DMS 273 (cell line): ENCODE measurements at regions not wholly inside any gene's neighbourhood (a gene's known extent, or its start where the extent isn't known, plus 50 kb on each side); places are given as distances from the start of the nearest gene placed in this dataset.

Experiments
- DNase-seq: peaks from one replicate; lab custom pipeline; 2025; ENCODE audit not compliant: unreplicated experiment; lab: John Stamatoyannopoulos, UW

DNA sequence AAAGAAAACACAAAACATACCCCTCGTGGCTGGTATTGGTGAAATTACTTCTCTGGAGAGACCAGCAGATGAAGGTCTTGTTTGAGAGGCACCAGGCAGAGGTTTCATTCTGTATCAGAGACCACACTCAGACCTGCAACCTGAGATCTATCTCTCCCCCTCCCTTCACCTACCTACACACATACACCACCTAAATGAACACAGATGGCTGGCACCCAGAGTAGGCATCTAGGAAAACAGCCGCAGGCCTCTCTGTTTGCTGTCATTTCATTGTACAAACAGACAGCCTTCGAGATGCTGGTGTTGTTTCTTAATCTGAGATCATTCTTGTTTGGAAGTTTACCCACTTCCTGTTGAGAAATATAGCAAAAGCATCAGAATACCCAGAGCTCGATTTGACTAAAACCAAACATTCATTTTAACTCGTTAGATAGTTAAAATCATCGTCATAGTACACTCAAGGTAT lies 173.9 kb upstream of the SLC25A13 start:
- no peak for DNase-seq

- DNase-seq = no peak
Measured at GRCh38 chr7:96486681-96487080, 164.8 kb upstream of the SLC25A13 start.

- DNase-seq = no peak
Measured at GRCh38 chr7:96484845-96485244, 162.9 kb upstream of the SLC25A13 start.

DNA sequence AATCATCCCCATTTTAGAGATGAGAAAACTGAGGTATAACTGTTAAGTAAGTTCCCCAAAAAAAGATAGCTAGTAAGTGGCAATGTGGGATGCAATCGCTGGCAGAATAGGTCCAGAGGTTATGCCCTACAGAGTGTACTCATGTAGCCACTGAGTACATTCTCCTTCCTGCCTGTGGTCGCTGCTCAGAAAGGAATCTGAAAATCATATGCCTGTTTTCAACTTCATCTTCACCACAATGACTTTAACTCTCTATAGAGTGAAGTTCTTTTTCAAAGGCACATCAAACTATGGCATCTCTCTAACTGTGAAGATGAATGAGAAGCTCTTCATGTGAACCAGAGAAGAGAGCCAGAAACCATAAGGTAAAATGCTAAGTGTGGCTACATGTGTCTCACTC lies 162.2 kb upstream of the SLC25A13 start:
- no peak for DNase-seq

DNA sequence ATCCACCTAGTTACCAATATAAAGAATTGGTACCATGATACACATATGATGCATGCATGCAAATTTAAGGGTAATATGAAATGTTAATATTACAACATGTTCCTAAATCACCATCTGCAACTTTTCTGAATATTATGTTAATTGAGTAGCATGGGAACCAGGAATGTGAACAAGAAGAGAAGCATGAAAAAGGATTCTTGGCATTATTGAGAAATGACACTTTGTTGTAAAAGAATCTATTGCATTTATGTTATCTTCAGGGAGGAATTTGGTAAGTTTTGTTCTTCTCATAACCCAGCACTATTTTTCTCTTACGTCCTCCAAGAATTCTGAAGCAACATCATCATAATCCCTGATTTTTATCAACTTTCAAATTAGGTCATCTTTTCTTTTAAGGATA lies 159.9 kb upstream of the SLC25A13 start:
- no peak for DNase-seq

GRCh38 chr7:96479015-96479645 lies 157.2 kb upstream of the SLC25A13 start:
- no peak for DNase-seq

- DNase-seq = no peak
Measured at GRCh38 chr7:96471606-96472005, 149.7 kb upstream of the SLC25A13 start.

GRCh38 chr7:96452146-96452545 lies 130.2 kb upstream of the SLC25A13 start:
- no peak for DNase-seq

DNA sequence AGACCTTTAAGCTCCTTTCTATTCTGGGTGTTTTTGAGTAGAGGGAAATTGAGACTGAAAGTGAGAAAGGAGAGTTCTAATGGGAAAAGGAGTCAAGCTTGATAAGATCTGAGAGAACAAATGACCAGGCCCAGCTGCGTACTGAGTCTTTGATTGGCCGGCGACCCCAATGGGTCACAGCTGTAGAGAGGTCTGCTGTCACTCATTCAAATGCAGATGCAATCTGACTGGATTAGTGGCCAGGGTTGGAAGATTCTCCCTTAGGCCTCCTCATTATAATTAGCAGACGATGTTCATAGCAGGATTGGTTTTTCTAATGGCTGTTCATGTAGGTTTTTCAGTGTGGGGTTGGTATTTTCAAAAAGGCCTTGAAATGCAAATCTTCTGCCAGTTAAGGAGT lies 127.2 kb upstream of the SLC25A13 start:
- no peak for DNase-seq

DNA sequence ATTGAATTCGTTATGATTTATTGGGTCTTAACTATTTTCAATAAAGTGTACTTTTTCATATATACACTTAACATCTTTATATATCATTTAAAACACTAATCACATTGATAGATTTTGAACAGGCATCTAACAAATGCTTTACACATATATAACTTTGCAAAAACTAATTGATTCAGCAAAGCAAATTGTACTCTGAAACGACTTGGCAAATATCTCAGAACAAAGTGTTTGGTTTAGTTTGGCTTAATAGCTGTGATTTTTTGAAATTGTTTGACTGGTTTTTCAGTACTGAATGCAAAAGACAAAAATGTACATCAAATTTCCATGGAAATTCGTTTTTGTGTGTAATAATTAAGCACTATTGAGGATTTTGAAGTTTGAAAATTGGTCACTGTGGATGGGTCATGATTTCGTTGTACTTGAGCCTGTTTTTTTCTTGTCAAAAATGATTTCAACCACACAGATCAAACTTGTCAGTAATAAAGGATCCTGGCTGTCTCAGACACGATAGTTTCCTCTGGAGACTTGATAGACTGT lies 125.3 kb upstream of the SLC25A13 start:
- no peak for DNase-seq

DNA sequence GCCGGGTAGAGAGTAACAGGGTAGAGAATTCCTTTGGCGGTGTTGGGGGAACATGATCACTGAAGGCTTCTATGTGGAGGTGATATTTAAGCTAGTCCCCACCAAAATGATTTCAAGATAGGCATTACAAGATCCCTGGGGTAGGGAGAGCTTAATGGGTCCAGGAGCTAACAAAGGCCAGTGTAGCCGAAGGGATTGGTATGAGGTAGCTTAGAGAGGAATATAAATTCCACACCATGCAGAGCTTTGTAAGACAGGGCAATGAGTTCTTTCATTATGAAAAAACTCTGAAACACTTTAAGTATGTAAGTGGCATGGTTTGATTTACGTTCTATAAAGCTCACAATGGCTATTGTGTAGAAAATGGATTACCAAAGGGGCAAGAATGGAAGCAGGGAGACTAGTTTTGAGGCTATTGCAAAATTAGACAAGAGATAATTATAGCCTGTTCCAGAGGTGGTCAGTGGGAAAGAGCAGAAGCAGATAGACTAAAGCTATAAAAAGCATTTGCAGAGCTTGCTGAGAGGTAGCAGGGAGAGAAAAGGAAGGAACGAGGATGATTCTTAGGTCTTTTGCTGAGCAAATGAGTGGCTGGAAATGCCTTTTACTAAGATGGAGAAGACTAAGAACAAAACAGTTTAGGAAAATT lies 119.7 kb upstream of the SLC25A13 start:
- no peak for DNase-seq

GRCh38 chr7:96440328-96440727 lies 118.4 kb upstream of the SLC25A13 start:
- no peak for DNase-seq

DNA sequence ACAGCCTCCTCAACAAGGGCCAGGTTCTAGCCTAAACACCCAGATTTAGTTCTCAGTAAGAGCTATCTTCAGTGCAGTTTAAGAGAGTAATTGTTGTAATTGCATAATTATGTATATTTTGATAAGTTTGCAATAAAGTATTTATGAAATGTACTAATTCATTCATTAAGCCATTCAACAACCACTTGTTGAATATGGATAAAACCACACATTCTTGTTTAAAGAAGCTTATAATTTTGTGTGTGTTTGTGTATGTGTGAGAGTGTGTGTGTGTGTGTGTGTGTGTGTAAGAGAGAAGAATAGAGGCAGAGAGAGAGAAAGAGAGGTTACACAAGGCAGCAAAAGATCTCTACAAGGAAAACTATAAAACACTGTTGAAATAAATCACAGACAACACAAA lies 115.0 kb upstream of the SLC25A13 start:
- DNase-seq = no peak

- DNase-seq = no peak
Measured at GRCh38 chr7:96430356-96430755, 108.5 kb upstream of the SLC25A13 start.

DNA sequence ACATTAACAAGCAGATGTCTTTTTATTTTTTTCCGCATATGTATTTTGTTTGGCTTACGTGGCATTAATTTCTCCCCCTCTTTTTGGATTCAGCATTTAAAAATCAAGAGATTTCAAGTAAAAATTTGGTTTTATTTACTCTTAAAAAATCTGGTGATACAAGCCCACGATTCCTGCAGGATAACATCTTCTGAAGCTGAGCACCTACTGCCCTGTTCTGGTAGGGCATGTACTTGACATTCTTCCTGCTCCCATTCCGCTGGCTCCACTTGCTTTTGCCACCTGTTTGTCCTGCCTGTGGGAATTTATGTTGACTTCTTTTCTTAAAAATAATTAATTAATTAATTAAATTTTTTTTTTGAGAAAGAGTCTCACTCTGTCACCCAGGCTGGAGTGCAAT lies 105.2 kb upstream of the SLC25A13 start:
- no peak for DNase-seq

- DNase-seq = no peak
Measured at GRCh38 chr7:96426685-96427084, 104.8 kb upstream of the SLC25A13 start.

GRCh38 chr7:96426027-96426426 lies 104.1 kb upstream of the SLC25A13 start:
- DNase-seq = no peak

- no peak for DNase-seq
Measured at GRCh38 chr7:96424411-96424810, 102.5 kb upstream of the SLC25A13 start.

GRCh38 chr7:96422388-96422787 lies 100.5 kb upstream of the SLC25A13 start:
- no peak for DNase-seq

- DNase-seq = peak; percentile 60
Measured at GRCh38 chr7:96418581-96418980, 96.7 kb upstream of the SLC25A13 start.

DNA sequence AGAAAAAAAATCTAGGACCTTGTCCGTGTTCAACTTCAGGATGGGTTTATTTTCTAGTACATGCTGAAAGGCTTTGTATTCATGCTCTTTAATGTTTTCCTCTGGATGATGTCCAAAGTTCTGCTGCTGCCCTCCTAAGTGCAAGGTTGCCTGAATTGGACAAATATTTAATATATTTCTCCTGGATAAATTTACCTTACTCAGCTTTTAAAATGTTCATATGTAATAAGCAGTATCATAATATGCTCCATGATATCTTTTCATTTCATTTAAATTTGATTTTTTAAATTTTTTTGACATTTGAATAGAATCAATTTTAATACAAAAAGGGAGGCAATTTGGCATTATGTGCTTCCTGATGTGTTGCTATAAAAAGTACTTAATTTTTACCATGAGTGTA lies 95.9 kb upstream of the SLC25A13 start:
- no peak for DNase-seq

GRCh38 chr7:96416599-96416998 lies 94.7 kb upstream of the SLC25A13 start:
- no peak for DNase-seq

DNA sequence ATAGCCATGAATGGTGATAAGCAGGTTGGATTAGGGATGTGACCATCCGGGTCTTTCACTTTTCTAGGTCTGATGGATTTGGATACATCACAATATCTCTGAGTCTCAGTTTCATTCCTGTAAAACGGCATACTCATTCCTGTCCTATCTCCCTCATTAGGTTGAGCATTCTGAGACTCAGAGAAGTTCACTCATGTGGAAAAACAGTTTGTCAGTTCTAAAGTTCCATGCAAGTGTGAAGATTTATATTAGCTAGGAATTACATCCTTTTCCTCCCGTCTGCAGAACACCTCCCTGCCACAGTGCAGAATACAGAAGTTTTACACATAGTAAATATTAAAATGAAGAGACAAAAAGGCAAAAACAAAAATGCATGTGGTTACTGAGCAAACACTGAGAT lies 94.2 kb upstream of the SLC25A13 start:
- DNase-seq = no peak
